ENCODE measurements at regions not wholly inside any gene's neighbourhood (a gene's known extent, or its start where the extent isn't known, plus 50 kb on each side); places are given as distances from the start of the nearest gene placed in this dataset.

DNA sequence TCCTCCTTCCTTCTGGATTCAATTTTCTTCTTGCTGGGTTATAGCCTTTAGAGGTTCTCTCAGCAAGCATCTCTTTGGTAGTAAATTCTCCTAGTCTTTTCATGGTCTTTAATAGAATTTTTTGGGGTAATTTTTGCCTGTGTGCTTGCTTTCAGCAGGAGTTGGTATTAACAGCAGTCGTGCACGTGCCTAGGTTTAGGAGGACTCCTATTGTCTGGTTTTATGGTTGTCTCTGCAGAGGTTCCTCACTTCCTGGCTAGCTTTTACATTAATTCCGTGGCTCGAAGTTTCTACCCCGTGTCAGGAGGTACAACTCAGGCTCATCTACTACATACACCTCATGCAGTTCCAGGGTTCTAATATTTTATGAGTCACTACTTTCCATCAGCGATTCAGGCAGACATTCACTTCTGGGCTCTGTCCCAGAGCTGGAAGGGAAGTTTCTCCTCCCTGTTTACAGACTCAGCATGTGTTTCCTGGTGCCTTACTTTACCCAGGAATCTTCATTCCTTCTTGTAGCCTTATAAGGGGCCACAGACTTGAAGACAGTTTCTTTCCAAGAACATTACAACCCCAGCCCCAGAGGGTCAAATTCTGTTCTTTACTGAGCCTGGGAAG is 643.6 kb downstream of the HS3ST4 start:
- CTCF ChIA-PET, result no interaction called here
- Mint-ChIP-seq H3K4me3 (no peak overlapping the region), H3K27ac (no peak overlapping the region), H3K4me1 (no peaks in the 10 kb centered on the region), H3K36me3 (no peaks in the 10 kb centered on the region), H3K27me3 (peaks cover 4% of the 10 kb centered on the region), H3K9me3 (no peaks in the 10 kb centered on the region)
- no peak for DNase-seq

DNA sequence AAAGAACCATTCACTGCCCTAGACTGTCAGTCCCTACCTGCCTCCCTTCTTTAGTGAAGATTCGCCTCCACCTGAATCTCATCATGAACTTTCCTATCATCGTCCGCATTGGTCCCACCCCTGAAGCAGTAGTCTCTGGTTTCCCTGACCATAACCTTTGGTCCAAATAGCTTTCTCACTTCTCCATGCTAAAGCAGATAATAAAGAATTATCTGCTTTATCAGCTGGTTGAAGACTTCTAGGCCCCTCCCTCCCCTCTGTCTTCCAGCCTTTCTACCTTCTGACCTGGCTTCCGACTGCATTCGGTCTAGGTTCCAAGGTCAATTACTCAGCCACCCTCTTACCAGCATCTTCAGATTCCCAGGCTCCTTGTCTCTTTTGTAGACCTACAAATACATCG is 650.9 kb downstream of the HS3ST4 start:
- H3K4me1 Mint-ChIP-seq, result no peaks in the 10 kb centered on the region
- no peak overlapping the region for H3K4me3 Mint-ChIP-seq
- H3K9me3 Mint-ChIP-seq, result no peaks in the 10 kb centered on the region
- no peak for DNase-seq
- peaks cover 3% of the 10 kb centered on the region for H3K27me3 Mint-ChIP-seq
- no peaks in the 10 kb centered on the region for H3K36me3 Mint-ChIP-seq
- CTCF ChIA-PET, result no interaction called here
- no peak overlapping the region for H3K27ac Mint-ChIP-seq

DNA sequence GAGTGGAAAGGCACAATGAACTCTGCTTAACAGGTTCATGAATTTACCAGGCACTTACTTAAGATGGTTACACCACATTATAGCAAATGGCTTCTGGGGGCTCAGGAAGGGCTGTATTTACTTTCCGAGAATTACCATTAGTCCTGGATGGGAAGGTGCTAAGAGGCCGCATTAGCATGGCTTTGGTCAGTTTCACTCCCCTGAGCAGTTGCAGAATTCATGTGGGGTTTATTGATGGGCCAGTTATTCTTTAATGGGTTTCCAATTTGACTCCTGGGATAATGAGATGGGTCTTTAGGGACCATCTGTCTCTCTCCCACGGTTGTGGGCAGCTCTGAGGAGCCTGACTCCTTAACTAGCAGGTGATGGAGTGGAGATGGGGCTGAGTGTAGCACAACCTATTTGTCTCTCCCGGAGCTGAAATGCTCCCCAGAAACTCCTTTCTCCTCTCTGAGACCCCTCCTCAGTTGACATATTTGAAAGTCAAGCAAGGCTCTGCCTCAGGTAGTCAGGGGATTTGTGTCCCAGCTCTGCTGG is 652.5 kb downstream of the HS3ST4 start:
- DNase-seq, result no peak
- no peak overlapping the region for H3K4me3 Mint-ChIP-seq
- no peaks in the 10 kb centered on the region for H3K4me1 Mint-ChIP-seq
- CTCF ChIA-PET, result no interaction called here
- H3K9me3 Mint-ChIP-seq, result no peaks in the 10 kb centered on the region
- H3K27me3 Mint-ChIP-seq, result peaks cover 3% of the 10 kb centered on the region
- H3K36me3 Mint-ChIP-seq, result no peaks in the 10 kb centered on the region
- H3K27ac Mint-ChIP-seq, result no peak overlapping the region

DNA sequence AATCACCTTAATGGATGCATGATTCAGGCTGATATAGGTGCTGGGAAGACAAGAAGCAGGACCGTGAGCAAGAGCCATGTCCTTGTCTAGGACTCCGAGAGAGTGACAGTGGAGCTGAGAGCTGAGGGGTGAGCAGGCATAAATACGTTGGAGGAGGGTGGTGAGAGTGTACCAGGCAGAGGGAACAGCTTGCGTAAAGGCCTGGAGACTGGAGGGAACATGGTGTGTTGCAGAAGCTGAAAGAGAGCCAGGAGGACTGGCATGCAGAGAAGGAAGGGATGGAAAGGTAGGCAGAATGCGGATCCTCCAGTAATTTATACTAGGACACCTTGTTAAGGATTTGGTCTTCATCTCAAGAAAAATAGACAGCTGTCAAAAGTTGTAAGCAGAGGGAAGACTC is 653.2 kb downstream of the HS3ST4 start:
- H3K9me3 Mint-ChIP-seq, result no peaks in the 10 kb centered on the region
- no peaks in the 10 kb centered on the region for H3K36me3 Mint-ChIP-seq
- peaks cover 3% of the 10 kb centered on the region for H3K27me3 Mint-ChIP-seq
- CTCF ChIA-PET, result no interaction called here
- no peaks in the 10 kb centered on the region for H3K4me1 Mint-ChIP-seq
- DNase-seq, result no peak
- no peak overlapping the region for H3K4me3 Mint-ChIP-seq
- H3K27ac Mint-ChIP-seq, result no peak overlapping the region

DNA sequence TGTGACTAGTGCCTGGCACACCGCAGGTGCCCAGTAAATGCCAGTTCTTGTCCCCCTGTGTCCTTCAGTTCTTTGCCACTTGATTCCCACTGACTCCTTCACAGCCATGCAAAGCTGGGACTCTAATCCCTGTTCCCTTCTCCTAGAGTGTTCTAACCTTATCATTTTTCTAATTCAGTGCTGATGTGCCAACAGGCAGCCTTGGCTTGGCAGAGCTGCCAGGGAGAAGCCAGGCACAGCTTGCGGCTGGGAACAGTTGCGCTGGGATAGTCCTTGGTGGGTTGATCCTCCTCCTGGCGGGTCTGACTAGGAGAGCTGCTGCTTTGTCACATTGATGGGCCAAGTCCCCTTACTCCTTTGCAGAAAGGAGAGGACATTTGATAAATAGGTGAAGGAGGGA is 654.2 kb downstream of the HS3ST4 start:
- CTCF ChIA-PET, result no interaction called here
- Mint-ChIP-seq H3K9me3 (no peaks in the 10 kb centered on the region), H3K4me1 (no peaks in the 10 kb centered on the region), H3K36me3 (no peaks in the 10 kb centered on the region), H3K27me3 (peaks cover 3% of the 10 kb centered on the region), H3K27ac (no peak overlapping the region), H3K4me3 (no peak overlapping the region)
- DNase-seq, result no peak

DNA sequence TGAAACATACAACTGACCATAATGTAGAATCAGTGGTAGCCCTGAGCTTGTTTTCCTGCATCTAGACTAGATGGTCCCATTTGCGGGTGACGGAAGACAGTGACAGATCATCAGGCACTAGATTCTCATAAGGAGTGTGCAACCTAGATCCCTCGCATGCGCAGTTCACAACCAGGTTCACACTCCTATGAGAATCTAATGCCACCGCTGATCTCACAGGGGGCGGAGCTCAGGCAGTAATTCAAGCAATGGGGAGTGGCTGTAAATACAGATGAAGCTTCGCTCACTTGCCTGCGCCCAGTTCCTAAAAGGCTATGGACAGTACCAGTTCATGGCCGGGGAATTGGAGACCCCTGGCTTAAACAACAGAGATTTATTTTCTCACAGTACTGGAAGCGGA is 656.3 kb downstream of the HS3ST4 start:
- Mint-ChIP-seq H3K4me1 (no peaks in the 10 kb centered on the region), H3K4me3 (no peak overlapping the region), H3K36me3 (no peaks in the 10 kb centered on the region), H3K9me3 (peaks cover 2% of the 10 kb centered on the region), H3K27ac (no peak overlapping the region), H3K27me3 (no peaks in the 10 kb centered on the region)
- DNase-seq, result no peak
- CTCF ChIA-PET, result no interaction called here

DNA sequence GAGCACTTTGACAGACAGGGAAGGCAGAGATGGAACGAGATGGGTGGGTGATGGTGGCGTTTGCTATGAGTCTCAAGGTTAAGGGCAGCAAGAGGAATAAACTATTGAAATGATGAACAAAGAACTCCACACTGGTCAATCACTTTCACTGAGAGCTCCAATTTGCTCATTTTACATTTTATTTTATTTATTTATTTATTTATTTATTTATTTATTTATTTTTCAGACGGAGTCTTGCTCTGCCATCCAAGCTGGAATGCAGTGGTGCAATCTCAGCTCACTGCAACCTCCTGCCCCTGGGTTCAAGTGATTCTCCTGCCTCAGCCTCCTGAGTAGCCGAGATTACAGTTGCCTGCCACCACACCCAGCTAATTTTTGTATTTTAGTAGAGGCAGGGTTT is 669.1 kb downstream of the HS3ST4 start:
- Mint-ChIP-seq H3K4me1 (no peaks in the 10 kb centered on the region), H3K4me3 (no peak overlapping the region), H3K9me3 (peaks cover 2% of the 10 kb centered on the region), H3K36me3 (no peaks in the 10 kb centered on the region), H3K27ac (no peak overlapping the region), H3K27me3 (peaks cover 15% of the 10 kb centered on the region)
- DNase-seq, result no peak
- CTCF ChIA-PET, result no interaction called here

DNA sequence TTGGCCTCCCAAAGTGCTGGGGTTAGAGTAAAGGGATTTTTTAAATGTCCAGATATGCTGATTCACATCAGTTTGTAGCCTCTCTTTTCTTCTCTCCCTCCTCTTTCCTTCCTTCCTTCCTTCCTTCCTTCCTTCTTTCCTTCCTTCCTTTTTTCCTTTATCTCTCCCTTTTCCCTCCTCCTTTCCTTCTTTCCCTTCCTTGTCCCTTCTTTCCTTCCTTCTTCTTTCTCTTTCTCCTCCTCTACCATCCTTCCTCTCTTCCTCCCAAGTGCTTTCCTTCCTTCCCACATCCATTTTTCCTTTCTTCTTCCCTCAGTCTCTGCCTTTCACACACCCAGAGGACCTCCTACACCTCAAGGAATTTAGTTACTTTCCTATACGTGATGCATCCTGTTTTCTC is 671.8 kb downstream of the HS3ST4 start:
- H3K36me3 Mint-ChIP-seq, result no peaks in the 10 kb centered on the region
- H3K27ac Mint-ChIP-seq, result no peak overlapping the region
- H3K9me3 Mint-ChIP-seq, result no peaks in the 10 kb centered on the region
- no peak overlapping the region for H3K4me3 Mint-ChIP-seq
- peaks cover 12% of the 10 kb centered on the region for H3K27me3 Mint-ChIP-seq
- CTCF ChIA-PET, result no interaction called here
- no peak for DNase-seq
- no peaks in the 10 kb centered on the region for H3K4me1 Mint-ChIP-seq

DNA sequence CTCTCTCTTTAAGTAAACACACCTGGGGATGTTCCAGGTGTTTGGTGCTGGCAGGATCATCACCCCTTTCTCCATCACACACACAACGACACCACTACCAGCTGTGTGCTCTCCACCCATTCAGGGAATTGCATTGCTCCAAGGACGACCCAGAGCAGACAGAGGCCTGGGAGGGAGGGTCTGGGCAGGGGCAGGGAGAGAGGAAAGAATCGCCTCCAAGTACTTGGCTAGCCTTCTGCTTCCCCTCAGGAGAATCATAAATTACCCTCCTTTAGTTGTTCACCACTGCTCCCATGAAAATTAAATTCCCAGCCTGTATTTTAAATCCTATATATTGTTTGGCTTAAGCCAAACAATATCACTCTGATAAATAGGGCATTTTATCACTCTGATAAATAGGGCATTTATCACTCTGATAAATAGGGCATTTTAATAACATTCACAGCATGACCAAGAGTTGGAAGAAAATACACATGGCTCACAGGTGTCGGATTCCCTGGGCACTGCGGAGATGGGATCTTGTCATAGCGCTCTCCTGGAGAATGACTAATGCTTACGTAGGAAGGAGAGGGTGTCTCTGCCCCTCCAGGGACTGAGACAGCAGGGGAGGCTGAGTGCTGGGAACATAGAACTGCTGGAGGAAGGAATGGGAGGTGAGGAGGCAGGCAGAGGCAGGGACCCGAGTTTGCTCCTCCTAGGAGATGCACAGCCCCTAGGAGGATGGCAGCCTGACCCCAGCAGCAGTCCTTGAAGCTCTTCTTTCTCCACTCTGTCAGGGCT is 673.6 kb downstream of the HS3ST4 start:
- H3K36me3 Mint-ChIP-seq, result no peaks in the 10 kb centered on the region
- H3K4me1 Mint-ChIP-seq, result no peaks in the 10 kb centered on the region
- H3K27ac Mint-ChIP-seq, result no peak overlapping the region
- H3K27me3 Mint-ChIP-seq, result peaks cover 8% of the 10 kb centered on the region
- H3K4me3 Mint-ChIP-seq, result no peak overlapping the region
- H3K9me3 Mint-ChIP-seq, result no peaks in the 10 kb centered on the region
- CTCF ChIA-PET, result no interaction called here
- DNase-seq, result no peak

DNA sequence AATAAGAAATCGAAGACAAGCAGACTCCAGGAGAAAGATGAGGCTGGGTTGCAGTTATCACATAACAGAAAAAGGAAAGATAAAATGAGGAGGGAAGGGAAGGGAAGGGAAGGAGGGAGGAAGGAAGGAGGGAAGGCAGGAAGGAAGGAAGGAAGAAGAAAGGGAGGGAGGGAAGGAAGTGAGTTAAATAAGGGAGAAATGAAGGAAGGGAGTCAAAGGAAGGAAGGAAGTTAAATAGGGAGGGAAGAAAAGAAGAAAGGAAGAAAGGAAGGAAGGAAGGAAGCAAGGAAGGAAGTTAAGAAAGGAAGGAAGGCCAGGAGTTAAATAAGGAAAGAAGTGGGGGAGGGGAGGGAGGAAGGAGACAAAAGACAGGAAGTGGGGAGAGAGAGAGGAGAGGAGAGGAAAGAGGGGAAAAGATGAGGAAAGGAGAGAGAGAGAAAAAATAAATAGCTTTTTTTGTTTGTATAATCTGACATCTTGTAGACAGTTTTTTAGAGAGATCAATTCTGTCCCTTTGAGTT is 679.6 kb downstream of the HS3ST4 start:
- Mint-ChIP-seq H3K27me3 (no peaks in the 10 kb centered on the region), H3K36me3 (no peaks in the 10 kb centered on the region), H3K27ac (no peak overlapping the region), H3K9me3 (peaks cover 2% of the 10 kb centered on the region), H3K4me3 (no peak overlapping the region), H3K4me1 (no peaks in the 10 kb centered on the region)
- no peak for DNase-seq
- CTCF ChIA-PET, result no interaction called here

DNA sequence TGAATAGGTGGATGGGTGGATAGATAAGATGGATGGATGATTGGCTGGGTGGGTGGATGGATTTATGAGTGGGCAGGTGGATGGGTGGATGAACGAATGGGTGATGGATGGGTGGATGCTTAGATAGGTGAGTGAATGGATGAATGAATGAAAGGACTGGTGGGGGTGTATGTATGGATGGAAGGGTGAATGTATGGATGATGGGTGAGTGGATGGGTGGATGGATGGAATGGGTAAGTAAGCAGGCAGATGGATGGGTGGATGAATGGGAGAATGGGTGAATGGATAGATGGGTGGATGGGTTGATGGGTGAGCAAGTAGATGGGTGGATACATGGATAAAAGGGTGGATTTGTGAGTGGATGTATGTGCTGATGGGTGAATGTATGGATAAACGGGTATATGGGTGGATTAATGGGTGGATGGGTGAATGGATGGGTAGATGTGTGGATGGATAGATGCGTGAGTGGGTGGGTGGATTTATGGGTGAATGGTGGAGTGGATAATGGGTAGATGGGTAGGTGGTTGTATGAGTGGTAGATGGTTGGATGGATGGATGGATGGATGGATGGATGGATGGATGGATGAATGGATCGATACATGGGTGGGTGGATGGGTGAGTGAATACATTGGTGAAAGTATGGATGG is 682.6 kb downstream of the HS3ST4 start:
- H3K4me3 Mint-ChIP-seq, result no peak overlapping the region
- peaks cover 2% of the 10 kb centered on the region for H3K9me3 Mint-ChIP-seq
- CTCF ChIA-PET, result no interaction called here
- no peaks in the 10 kb centered on the region for H3K36me3 Mint-ChIP-seq
- H3K4me1 Mint-ChIP-seq, result no peaks in the 10 kb centered on the region
- no peak overlapping the region for H3K27ac Mint-ChIP-seq
- DNase-seq, result no peak
- H3K27me3 Mint-ChIP-seq, result no peaks in the 10 kb centered on the region

DNA sequence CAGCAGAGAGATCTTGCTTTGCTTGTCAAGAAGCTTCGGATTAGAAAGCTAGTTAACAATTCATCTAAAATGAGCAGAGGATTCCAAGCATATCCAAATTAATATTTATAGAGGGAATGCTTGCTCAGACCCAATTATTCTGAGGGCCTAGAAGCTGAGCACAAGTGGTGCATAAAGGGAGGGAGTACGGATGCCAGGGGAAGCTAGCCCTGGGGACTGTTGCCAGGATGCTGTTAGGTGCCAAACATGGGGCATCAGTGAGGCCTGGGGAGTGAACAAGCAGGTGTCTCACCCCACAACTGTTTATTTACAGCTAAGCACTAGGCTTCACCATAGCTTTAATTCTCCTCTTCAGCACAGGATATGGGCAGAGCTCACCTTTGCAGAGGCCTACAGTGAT is 684.1 kb upstream of the C16orf82 start:
- DNase-seq, result no peak
- CTCF ChIA-PET, result no interaction called here
- Mint-ChIP-seq H3K4me3 (no peak overlapping the region), H3K9me3 (no peaks in the 10 kb centered on the region), H3K4me1 (no peaks in the 10 kb centered on the region), H3K27ac (no peak overlapping the region), H3K36me3 (no peaks in the 10 kb centered on the region), H3K27me3 (no peaks in the 10 kb centered on the region)

DNA sequence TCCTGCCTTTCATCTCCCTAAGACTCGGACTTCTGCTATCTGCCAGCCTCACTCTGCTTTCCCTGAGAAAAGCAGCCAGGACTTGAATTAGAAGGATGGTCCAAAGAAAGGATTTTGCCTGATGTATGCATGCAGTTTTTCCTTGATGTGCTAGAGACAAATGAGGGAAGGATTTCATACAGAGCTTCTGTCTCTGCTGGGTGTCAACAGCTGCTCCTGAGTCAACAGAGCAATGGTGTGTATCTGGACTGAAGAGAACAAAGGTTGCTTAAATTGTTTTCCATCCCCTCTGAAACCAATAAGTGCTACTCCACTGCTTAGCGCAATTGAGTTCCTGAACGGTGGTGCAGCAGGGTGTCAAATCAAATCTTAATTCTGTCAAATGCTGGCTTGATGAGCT is 680.6 kb upstream of the C16orf82 start:
- Mint-ChIP-seq H3K9me3 (no peaks in the 10 kb centered on the region), H3K4me3 (no peak overlapping the region), H3K27ac (no peak overlapping the region), H3K36me3 (no peaks in the 10 kb centered on the region), H3K27me3 (no peaks in the 10 kb centered on the region), H3K4me1 (no peaks in the 10 kb centered on the region)
- DNase-seq, result no peak
- CTCF ChIA-PET, result no interaction called here

DNA sequence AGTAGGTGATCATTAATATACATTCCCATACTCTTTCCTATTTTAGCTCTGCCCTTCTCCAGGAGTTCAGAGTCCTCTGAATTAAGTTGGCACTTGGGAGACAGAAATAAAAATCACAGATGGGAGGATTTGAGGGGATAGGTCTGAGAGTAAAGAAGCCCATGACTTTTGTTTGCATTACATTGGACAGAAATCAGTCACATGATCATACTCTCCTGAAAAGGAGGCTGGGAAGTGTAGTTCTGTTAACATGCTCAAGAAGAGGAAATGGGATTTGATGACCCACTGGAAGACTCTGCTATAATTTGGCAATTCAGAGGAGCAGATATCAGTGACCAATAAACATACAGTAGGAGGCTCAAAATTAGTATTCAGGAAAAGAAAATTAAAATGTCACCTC is 674.9 kb upstream of the C16orf82 start:
- no peak overlapping the region for H3K4me3 Mint-ChIP-seq
- H3K36me3 Mint-ChIP-seq, result no peaks in the 10 kb centered on the region
- H3K9me3 Mint-ChIP-seq, result no peaks in the 10 kb centered on the region
- H3K27ac Mint-ChIP-seq, result no peak overlapping the region
- DNase-seq, result no peak
- H3K27me3 Mint-ChIP-seq, result peaks cover 3% of the 10 kb centered on the region
- CTCF ChIA-PET, result no interaction called here
- H3K4me1 Mint-ChIP-seq, result no peaks in the 10 kb centered on the region

DNA sequence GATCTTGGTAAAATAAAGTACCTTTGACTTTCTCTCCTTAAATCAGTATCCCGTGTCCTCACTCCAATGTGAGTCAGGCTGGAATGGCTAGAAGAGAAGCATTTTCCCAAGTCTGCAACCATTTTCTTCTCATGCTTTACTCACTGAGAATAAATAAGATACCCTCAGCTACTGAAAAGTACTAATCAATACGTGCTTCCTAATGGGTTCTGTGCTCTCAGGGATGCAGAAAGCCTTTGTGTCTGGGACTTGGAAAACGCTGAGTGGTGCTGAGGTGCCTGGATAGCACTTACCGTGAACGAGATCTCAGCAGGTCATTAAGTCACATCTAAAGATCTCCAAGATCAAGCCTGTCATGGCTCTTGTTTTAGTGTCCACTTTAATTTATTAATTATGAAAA is 672.3 kb upstream of the C16orf82 start:
- Mint-ChIP-seq H3K36me3 (no peaks in the 10 kb centered on the region), H3K27ac (no peak overlapping the region), H3K27me3 (peaks cover 3% of the 10 kb centered on the region), H3K9me3 (no peaks in the 10 kb centered on the region), H3K4me1 (no peaks in the 10 kb centered on the region), H3K4me3 (no peak overlapping the region)
- CTCF ChIA-PET, result no interaction called here
- DNase-seq, result no peak
